COLO668 (cell line): ENCODE measurements at regions not wholly inside any gene's neighbourhood (a gene's known extent, or its start where the extent isn't known, plus 50 kb on each side); places are given as distances from the start of the nearest gene placed in this dataset.
"Not testable (repeated sequence)": the region's sequence is repeated elsewhere in the genome, so short reads cannot be mapped to it uniquely, and the experiment has no call there.

ENCODE experiments used
- DNase-seq: peaks from one replicate; lab custom pipeline; 2025; ENCODE audit not compliant: unreplicated experiment; lab: John Stamatoyannopoulos, UW

DNA sequence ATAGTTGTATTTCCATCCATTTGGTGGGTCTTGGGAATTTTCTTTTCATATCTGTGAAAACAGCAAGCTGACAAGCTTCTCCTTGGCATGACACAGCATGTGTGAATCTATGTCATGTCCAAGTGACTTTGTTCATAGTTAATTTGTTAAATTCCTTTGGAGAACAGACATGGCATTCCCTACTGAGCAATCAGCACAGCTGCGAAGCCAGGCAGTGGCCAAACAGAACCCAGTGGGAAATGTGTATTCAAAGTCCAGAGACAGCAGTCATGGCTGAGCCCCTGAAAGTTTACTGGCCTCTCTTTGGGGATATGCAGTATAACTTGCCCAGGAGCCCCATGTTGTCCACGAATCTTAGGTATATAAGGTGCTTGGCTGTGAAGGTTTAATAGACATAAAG is 474.7 kb downstream of the NKX6-1 start:
- no peak for DNase-seq

- no peak for DNase-seq
These were observed 476.5 kb downstream of the NKX6-1 start for GRCh38 chr4:84022564-84022963.

GRCh38 chr4:84019626-84020025 is 479.5 kb downstream of the NKX6-1 start:
- no peak for DNase-seq

DNA sequence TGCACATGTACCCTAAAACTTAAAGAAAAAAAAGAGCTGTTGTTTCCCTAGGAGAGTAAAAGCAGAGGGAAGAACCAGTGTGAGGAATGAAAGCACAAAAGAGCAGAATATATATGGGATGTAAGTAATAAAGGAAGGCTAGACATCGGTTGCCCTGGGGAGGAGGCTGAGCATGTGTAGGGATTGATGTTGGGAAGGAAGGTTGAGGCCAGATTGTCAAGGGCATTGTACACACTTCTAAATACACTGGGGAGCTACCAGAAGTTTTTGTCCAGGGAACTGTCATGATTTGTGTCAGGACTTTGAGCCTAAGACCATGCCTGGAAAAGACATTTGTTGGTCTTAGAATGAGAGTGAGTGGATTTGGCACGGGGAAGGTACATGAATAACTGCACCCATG is 467.1 kb downstream of the GPAT3 start:
- no peak for DNase-seq

DNA sequence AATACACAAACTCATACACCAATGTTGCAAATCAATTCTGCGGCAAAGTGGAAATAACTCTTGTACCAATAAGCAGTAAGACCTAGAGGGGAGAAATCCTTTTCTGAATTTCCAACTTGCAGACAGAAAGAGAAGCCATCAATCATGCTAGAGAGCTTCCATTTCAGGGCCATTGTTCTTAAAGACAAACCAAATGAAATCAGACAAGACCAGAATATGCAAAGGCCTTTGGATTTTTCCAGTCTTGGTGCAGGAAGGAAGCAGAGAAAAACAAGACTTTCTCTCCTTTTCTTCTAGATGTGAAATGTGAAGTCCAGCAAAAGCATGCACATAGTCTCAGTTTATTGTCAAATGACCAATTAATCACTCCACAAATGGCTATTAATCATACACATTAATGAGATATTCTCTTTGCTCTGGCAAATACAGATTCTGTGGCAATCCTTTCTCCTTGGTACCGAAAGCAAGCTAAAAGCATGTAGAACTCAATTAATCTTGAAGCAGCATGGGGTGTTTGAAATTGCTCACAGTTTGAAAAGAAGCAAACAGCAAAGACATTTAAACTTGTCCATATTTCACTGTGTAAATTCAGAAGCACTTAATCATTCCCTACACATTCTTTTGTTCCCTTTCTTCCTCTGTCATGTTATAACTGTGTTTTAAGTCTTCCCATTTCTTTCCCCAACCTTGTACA is 466.1 kb downstream of the GPAT3 start:
- no peak for DNase-seq

DNA sequence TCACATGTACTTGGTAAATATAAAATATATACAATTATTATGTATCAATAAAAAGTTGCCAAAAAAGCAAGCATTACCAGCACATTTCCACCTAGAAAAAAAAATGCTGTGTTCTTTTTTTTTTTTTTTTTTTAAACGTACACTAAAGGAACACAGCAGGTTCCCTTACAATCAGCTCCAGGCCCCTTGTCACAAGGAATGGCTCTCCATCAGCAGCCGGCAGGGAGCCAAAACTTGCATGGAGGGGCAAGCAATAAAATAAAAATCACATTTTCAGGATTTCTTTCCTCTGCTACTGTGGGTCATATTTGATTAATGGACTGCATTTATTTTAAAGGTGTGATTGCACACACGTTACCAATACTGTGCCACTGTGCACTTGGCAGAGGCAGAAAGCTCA is 460.3 kb downstream of the GPAT3 start:
- no peak for DNase-seq

DNA sequence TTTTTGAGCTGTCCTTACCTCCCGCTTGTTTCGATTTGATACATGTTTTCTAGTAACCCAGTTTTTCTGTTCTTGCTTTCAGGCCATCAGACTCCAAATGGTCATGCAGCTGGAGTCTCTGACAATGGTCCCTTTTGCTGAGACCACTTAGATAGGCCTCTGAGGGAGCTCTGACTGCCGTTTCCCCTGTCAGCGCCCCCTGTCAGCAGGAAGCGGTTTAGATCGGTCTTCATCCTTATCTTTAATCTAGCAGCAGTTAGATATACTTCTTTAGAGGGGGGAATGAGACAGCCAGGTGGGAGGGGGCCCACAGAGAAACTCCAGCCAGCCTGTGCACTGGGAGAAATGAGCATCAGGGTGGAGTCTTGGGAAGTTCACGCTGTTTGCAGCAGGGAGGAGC is 457.9 kb downstream of the GPAT3 start:
- no peak for DNase-seq

DNA sequence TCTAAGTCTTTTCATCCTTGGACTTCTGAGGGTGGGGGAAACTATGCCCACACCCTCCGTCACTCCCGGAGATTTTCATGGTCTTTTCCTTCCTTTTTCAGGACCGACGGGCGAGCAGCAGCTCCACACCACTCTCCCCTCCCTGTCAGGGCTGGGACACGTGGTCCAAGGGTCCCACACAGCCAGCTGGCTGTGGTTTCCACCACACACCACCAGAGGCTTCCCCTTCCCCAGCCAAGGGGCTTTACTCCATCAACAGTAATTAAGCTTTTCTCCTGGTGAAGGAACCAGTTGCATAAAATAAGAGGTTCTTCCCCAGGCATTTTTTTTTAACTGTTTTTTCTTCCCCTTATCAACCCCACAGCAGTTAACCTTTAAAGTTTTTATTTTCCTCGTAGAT is 453.9 kb downstream of the GPAT3 start:
- no peak for DNase-seq

DNA sequence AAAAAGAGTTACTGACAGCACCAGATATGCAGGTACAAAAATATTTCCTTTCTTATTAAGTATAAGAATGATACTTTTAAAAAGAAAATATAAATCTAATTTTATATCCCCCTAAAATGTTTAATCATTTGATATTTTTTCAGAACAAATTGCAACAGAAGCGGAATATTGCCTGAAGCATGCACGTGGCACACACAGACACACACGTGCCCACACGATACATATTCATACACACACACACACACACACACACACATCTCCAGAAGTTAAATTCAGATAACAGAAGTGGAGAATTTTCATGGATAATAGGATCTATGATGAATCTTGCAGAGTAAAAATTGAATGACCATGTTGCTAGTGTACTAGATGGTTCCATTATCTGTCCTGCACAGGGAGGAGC is 445.2 kb downstream of the GPAT3 start:
- no peak for DNase-seq

DNA sequence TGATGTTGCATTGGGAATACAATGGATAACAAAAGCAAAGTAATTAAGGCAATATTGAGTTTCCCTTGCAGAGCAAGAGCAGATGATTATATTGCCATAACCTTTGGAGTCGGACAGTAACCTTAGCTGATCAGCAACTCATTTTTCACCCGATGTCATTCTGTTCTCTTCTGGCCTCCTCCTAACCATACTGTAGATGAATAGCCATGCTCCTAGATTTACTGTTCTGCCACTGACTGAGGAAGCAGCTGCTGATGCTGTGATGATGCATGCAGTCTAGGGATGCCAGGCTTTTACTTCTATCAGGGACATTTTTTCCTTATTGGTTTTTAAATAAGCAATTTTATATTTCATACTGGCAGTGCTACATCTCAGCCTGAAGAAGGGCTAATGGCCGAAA is 443.9 kb downstream of the GPAT3 start:
- no peak for DNase-seq

DNA sequence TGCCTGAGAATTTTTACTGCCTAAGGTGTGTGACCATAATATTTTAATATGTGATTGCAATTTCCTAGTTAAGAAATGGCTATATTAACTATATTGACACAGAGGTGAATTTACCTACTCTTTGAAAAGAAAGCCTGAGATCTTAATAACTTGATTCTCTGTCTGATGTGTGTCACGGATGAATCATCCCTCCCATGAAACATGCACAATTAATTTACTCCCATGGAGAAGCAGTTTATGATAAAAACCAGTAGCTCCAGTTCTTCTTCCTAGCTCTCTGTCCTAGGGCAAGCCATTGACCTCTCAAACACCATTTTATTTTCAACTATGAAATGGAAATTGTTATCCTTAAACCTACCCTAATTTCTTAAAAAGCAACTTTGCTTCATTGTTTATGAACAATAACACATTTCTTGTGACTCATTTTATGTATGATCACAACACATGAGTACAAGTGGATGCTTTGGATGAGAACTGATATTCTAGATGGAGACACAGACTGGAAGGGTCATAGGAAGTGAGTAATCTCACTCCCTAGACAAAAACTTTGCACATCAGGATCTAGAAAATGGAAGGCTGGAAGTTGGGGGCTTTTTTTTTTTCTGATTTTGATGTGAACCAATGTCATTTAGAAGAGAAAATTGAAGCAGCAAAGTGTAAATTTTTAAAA is 438.3 kb downstream of the GPAT3 start:
- DNase-seq: no peak

GRCh38 chr4:83964996-83965541 is 429.2 kb downstream of the GPAT3 start:
- DNase-seq: no peak

GRCh38 chr4:83962492-83962891 is 426.6 kb downstream of the GPAT3 start:
- DNase-seq: no peak

- DNase-seq: no peak
These were observed 425.7 kb downstream of the GPAT3 start for GRCh38 chr4:83961575-83961974.

DNA sequence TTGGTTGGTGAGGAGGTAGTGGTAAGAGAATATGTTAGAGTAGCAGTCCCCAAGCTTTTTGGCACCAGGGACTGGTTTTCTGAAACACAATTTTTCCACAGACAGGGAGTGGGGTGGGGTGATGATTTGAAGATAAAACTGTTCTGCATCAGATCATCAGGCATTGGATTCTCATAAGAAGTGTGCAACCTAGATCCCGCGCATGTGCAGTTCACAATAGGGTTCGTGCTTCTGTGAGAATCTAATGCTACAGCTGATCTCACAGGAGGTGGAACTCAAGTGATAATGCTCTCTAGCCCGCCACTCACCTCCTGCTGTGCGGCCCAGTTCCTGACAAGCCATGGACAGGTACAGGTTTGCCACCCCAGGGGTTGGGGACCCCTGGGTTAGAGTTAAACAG is 423.3 kb downstream of the GPAT3 start:
- no peak for DNase-seq

DNA sequence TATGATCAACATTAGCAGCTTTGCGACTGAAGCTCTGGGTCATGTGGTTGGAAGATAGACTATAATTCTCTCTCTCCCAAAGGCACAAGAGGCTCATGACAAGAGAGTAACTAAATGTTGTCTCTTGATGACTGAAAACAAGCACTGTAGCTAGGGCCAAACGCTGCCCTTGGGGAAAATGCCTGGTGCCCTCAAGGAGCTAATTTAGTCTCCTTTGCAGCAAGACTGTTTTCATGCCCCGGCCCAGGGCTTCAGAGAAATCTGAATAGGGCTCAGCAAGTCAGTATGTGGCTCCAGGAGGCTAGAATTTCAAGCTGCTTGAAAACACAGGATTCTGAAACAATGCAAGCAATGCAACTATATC is 411.9 kb downstream of the GPAT3 start:
- no peak for DNase-seq

DNA sequence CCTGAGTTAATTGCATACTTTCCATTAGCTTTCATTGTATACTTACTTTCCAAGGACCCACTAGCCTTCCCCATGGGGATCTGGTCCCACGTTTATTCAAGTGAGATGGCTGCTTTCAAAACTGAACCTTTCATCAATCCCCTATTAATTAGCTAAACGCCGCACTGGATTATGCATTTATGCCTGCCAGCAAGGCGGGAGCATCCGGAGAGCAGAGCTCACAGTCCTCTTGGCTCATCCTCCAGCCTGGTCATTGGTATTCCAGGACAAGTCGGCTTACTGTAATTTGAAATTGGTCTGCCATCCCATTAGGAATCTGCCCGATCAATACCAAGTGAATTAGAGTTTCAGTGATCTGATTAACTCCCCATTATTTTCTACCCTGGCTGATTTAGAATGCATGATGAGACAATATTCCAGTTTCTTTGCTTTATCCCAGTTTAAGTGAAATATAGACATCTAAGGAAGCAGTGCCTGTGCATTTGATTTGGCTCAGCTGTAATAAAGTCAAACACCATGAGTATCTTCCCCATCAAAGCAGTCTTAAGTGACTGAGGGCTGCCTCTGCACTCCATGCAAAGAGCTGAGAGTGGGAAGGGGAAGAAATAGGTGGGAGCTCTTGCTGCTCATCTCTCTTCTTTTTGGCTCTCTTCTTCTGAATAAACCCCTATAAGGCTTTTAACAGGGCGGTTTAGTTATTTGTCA is 411.4 kb downstream of the GPAT3 start:
- DNase-seq: no peak

GRCh38 chr4:83943691-83944090 is 407.8 kb downstream of the GPAT3 start:
- not testable (repeated sequence) for DNase-seq

DNA sequence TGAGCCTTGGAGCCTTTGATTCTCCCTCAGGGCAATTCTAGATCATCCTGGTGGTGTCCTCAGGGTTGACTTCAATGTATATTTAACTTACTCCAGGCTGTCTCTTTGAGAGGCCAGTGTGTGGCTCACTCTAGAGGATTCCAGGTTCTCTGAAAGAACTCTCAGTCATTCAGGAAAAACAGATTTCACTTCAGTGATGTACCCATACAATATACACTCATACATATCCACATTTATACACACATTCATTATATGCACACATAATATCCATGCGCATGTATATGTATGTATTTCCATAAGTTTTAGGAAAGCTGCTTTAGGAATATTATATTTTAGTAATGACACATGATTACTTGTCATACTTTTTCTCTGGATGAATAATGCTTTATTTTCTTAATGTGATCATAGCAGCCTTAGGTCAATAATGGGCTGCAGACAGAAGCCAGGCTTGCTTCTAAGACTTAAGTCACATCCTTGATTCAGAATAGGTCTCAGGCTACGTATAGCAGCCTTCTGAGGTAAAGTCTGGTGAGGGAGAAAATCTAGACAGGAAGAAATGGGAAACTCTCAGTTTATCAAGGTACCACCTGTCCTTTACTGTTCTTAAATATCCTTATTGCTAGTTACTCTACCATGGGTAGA is 397.0 kb downstream of the GPAT3 start:
- no peak for DNase-seq

- no peak for DNase-seq
These were observed 395.9 kb downstream of the GPAT3 start for GRCh38 chr4:83931659-83932438.

DNA sequence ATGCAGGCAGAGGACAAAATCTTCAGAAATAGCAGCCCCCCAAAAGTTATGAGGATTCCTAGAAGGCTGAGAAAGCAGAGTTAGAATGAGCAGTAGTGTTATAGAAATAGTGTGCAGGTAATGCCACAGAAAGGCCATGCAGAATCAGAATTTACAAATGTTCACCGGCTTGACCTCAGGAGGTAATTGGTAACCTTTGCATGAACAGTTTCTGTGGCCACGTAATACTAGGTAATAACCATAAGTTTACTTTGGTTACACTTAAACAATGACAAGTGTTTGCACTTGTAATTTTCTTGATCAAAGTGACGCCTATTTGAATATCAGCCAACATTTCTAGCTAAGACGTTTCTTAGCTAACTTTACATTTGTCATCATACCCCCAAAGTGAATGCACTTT is 393.6 kb downstream of the GPAT3 start:
- DNase-seq: no peak
